A673 (cell line): ENCODE measurements at regions not wholly inside any gene's neighbourhood (a gene's known extent, or its start where the extent isn't known, plus 50 kb on each side); places are given as distances from the start of the nearest gene placed in this dataset.

Source experiments
- BruUV-seq: library from RNA; stranded (reverse); fragments of 400-500 nt; replicated peaks from 2 replicates; lab custom pipeline; 2021; lab: Mats Ljungman, UMichigan
- CTCF ChIA-PET: fragments of 300-600 bp; sonication (Branson Sonifier 250); formaldehyde crosslinking; loops from one replicate; lab custom pipeline; 2022; ENCODE audit warnings: antibody characterized with exemption; lab: Charles Lee
- POLR2A ChIA-PET: fragments of 300-600 bp; sonication (Branson Sonifier 250); formaldehyde crosslinking; loops from one replicate; lab custom pipeline; 2022; ENCODE audit warnings: antibody characterized with exemption; ENCODE audit not compliant: low non-redundant PET; lab: Charles Lee
- DNase-seq: peaks from one replicate; pipeline ENCODE4 v3.0.0-alpha.2; 2015; ENCODE audit warnings: low spot score
- H3K27ac ChIP-seq: fragments of 200-600 bp; sonication (generic); 2 replicates; pipeline ENCODE4 v1.5.1; 2016; ENCODE audit warnings: mixed run types, low read depth, mild to moderate bottlenecking, mixed read lengths, antibody characterized with exemption, low read length; ENCODE audit not compliant: poor library complexity, severe bottlenecking
- H3K27me3 ChIP-seq: fragments of 200-600 bp; sonication (generic); replicated peaks from 2 replicates; pipeline ENCODE4 v1.6.1; 2017; ENCODE audit warnings: mixed run types, low read depth, mild to moderate bottlenecking, mixed read lengths, antibody characterized with exemption, low read length; ENCODE audit not compliant: insufficient read depth, poor library complexity
- H3K36me3 ChIP-seq: fragments of 200-600 bp; sonication (generic); 2 replicates; pipeline ENCODE4 v1.6.1; 2016; ENCODE audit warnings: mixed run types, mild to moderate bottlenecking, mixed read lengths, antibody characterized with exemption, low read length; ENCODE audit not compliant: insufficient read depth, poor library complexity, severe bottlenecking
- H3K4me1 ChIP-seq: fragments of 200-600 bp; sonication (generic); 2 replicates; pipeline ENCODE4 v1.6.1; 2017; ENCODE audit warnings: mixed run types, mild to moderate bottlenecking, mixed read lengths, antibody characterized with exemption, low read length; ENCODE audit not compliant: insufficient read depth, poor library complexity, severe bottlenecking
- H3K4me3 ChIP-seq: fragments of 200-600 bp; sonication (generic); 2 replicates; pipeline ENCODE4 v1.5.1; 2016; ENCODE audit warnings: low read depth, mixed run types, mild to moderate bottlenecking, mixed read lengths, low read length; ENCODE audit not compliant: poor library complexity, severe bottlenecking
- H3K9me3 ChIP-seq: fragments of 200-600 bp; sonication (generic); 2 replicates; pipeline ENCODE4 v1.6.1; 2016; ENCODE audit warnings: mixed run types, low read depth, mild to moderate bottlenecking, mixed read lengths, antibody characterized with exemption, low read length; ENCODE audit not compliant: poor library complexity, severe bottlenecking
- EZH2 ChIP-seq: fragments of 200-600 bp; sonication (generic); IDR thresholded peaks from 2 replicates; pipeline ENCODE4 v1.6.1; 2017; ENCODE audit warnings: borderline replicate concordance, low read depth, mild to moderate bottlenecking, mixed read lengths, antibody characterized with exemption, low read length; ENCODE audit not compliant: poor library complexity, severe bottlenecking
- intact Hi-C: fragments of 100-400 bp; cut with micrococcal nuclease; formaldehyde crosslinking; loops from one replicate; pipeline ENCODE4 v1.10.0; 2022; ENCODE audit not compliant: unreplicated experiment
- TF ChIP-seq, protein P1 (sequence below): fragments of 300-800, 200-600 bp; sonication (generic); conservative IDR thresholded peaks from 2 replicates; pipeline ENCODE4 v1.5.1; 2017; ENCODE audit warnings: low read depth, mild to moderate bottlenecking, antibody characterized with exemption, low read length, moderate library complexity, mixed read lengths

DNA sequence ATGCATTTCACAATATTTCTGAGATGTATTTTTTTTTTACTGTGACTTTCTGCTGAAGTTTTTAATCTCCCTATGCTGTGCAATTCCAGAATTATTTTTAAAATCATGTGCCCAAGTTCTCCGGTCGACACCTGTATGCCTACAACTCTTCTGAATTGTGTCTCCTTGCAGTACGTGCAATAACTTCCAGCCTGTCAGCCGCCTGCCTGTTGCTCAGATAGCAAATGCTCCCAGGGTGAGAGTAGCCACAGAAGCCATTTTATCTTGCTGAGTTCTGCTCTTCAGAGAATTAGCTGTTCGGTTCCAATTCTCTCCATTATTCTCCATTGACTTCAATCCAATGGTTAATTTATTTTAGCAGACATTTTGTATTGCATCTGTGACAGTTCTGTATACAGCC, 188.3 kb downstream of the CDC14C start:
- intact Hi-C loops: no loop called here
- ChIA-PET CTCF (no interaction called here), POLR2A (no interaction called here)
- no peak for DNase-seq
- TF ChIP-seq, protein P1, sequence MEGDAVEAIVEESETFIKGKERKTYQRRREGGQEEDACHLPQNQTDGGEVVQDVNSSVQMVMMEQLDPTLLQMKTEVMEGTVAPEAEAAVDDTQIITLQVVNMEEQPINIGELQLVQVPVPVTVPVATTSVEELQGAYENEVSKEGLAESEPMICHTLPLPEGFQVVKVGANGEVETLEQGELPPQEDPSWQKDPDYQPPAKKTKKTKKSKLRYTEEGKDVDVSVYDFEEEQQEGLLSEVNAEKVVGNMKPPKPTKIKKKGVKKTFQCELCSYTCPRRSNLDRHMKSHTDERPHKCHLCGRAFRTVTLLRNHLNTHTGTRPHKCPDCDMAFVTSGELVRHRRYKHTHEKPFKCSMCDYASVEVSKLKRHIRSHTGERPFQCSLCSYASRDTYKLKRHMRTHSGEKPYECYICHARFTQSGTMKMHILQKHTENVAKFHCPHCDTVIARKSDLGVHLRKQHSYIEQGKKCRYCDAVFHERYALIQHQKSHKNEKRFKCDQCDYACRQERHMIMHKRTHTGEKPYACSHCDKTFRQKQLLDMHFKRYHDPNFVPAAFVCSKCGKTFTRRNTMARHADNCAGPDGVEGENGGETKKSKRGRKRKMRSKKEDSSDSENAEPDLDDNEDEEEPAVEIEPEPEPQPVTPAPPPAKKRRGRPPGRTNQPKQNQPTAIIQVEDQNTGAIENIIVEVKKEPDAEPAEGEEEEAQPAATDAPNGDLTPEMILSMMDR: no peak
- TF ChIP-seq EZH2: no peak
- BruUV-seq: no TSS peak
- Histone ChIP-seq H3K4me3 (no peak overlapping the region), H3K36me3 (no peaks in the 10 kb centered on the region), H3K27ac (no peak overlapping the region), H3K27me3 (no peaks in the 10 kb centered on the region), H3K9me3 (no peaks in the 10 kb centered on the region), H3K4me1 (no peaks in the 10 kb centered on the region)

DNA sequence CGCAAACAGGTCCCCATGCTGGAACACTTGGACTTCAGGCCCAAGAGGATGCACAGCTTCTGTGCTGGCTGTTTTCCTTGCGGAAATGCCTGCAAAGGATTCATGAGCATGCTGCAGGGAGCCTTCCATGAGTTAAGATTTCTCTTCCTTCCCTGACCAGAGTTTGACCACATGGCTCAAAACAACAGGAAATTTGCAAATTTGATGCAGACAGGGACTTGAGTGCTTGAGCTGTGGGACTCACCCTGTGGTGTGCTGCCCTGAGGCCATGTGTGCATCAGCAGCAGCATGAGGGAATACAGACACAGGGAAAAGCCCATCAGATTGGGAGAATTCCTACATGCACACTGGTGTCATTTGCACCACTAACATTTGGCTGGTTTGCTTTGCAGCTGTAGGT, 195.4 kb downstream of the CDC14C start:
- CTCF ChIA-PET: no interaction called here
- Histone ChIP-seq H3K27me3 (no peaks in the 10 kb centered on the region), H3K4me3 (no peak overlapping the region), H3K27ac (no peak overlapping the region), H3K4me1 (no peaks in the 10 kb centered on the region), H3K36me3 (no peaks in the 10 kb centered on the region), H3K9me3 (peaks cover 8% of the 10 kb centered on the region)
- no TSS peak for BruUV-seq
- no peak for DNase-seq
- POLR2A ChIA-PET: no interaction called here
- intact Hi-C loops: no loop called here
- TF ChIP-seq, protein P1: no peak
- TF ChIP-seq EZH2: no peak

DNA sequence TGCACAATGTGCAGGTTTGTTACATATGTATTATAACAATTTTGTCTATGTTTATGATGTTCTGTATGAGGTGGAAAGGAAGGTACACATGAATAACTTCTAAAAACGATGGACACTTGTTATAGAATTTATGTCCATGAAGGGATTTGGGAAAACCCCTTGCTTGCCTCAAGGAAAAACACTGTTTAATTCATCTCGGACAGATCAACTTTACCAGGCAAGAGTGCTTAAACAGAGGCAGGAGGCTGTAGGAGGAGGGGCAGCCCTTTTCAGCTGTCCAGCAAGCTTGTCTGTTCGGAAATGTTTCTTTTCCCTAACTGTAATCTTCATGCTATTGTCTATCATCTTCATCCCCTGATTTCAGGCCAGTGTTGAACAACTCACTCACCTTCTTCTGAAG, 200.9 kb downstream of the CDC14C start:
- no peaks in the 10 kb centered on the region for H3K4me1 ChIP-seq
- ChIA-PET POLR2A (no interaction called here), CTCF (no interaction called here)
- TF ChIP-seq, protein P1: no peak
- TF ChIP-seq EZH2: no peak
- H3K27me3 ChIP-seq: no peaks in the 10 kb centered on the region
- no peak overlapping the region for H3K4me3 ChIP-seq
- no peak overlapping the region for H3K27ac ChIP-seq
- peaks cover 8% of the 10 kb centered on the region for H3K9me3 ChIP-seq
- H3K36me3 ChIP-seq: no peaks in the 10 kb centered on the region
- intact Hi-C loops: no loop called here
- DNase-seq: no peak
- BruUV-seq: no TSS peak
